GM21528 (cell line): ENCODE measurements at regions not wholly inside any gene's neighbourhood (a gene's known extent, or its start where the extent isn't known, plus 50 kb on each side); places are given as distances from the start of the nearest gene placed in this dataset.

Experiments used
- ATAC-seq: cut with Tn5 transposase; IDR thresholded peaks from one replicate; pipeline ENCODE4 v1.9.1; 2021; ENCODE audit warnings: mild to moderate bottlenecking, moderate library complexity; ENCODE audit not compliant: unreplicated experiment, low FRiP score

DNA sequence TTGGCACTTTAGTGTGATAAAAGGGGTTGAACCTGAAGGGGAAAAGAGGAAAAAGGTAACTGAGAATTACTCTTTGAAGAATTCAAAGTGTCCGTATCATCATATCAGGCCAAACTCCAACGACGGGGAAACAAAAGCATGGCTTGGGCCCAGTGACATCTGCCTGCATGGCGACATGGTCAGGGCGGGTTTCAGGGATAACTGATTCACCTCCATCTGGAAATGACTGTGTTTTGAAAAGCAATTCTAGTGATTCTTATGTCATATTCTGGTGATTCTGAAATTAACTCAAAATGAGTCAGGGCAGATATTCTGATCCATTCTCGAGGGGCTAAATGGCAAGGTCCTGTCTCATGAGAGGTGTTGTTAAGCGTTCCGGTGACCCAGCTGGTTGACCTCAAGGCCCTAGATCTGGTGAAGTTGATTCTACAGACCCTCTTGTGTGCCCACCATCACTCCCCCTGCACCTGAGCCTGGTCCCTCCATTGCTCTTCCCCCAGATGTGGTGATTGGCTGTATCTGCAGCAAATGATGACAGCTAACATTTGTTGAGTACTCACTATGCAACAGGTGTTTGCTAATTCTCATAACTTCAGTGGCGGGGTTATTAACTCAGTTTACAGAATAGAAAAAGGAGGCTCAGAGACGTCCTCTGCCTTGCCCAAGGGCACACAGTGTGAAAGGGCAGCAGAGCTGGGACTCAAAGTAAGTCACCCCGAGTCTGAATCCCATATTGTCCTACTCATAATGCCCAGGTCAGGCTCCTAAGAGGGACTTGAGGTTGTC is 251.8 kb downstream of the MAF start:
- no peak for ATAC-seq

DNA sequence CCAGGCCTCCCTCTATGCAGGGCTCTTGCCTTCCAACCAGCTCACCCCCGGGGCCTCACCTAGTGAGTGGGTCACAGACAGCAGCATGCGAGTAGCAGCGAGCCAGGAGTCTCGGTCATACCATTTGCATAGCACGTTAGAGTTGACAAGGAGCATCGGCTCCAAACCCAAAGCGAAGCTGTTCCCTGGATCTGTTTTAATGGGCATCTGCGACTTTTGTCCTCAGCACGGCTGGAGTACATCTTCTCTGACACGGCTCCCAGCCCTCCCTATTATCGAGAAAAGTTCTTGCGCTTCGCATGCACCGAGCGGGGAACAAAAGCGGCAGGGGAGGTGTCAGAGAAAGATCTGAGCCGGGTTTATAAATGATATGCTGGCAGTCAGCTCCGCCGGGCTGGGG is 253.3 kb downstream of the MAF start:
- ATAC-seq: no peak

DNA sequence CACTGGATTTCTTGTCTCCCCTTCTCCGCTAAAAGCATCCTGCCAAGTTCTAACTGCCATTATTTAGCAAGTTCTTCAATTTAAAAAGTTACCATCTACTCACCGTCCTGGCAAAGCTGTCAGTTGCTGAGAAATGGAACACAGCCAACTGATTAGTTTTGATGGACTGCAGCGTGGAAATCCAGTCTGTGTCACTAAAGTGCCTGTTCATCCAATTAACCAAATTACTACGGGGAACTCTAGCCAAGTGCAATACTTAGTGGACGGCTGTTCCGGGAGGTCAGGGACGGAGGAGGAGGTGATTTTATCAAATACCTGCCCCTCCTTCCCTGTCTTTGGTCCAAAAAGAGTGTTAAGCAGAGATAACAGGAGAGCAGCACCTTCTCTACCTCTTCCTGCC is 260.7 kb downstream of the MAF start:
- no peak for ATAC-seq

DNA sequence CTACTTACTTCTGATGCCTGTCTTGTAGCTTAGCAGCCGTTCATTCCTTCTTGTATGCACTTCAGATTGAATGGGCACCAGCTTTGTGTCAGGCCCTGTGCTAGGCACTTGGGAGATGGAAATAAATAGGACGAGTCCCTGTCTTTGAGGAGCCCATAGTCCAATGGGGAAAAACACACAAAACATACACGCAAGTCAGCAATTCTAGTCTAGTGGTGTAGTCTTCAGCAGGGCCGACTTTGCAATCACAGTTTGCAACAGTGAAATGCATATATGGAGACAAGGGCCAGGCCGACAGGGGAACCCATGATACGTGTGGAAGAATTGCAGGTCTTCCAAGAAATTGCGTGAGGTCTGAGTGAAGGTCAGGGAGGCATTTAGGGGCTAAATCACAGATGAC is 262.6 kb downstream of the MAF start:
- no peak for ATAC-seq

DNA sequence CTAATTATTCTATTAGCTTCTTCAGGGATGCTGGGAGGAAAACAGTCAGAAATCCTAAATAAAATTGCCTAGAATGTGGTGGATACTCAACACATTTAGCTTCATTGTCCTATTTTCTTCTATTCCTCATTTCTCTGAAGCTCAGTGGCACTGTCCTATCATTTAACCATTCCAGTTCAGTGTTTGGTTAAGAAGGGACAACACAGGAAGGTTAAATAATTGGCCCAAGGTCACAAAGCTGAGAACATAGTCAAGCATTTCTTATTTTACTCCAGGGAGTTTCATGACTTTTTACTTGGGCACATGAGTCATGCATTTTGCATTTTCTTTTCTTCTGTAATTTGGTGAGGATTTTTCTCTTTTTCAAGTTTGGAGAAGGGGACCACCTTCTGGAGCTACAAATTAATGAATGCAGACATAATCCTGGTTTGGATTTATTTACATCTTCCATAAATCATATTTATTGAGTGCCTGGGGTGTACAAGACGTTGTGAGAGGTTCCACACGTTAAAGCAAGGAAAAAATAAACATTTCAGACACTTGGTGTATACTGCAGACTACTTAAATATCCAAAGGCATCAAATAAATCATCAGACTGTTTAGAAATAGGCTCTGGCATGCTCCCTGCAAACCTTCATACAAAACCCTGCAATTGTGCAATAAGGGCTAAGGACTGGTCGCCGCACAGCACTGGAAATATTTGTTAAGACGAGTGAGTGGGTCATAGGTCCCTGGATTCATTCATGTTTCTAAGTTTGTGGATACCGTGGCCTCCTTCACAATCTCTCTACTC is 263.9 kb downstream of the MAF start:
- ATAC-seq: no peak

DNA sequence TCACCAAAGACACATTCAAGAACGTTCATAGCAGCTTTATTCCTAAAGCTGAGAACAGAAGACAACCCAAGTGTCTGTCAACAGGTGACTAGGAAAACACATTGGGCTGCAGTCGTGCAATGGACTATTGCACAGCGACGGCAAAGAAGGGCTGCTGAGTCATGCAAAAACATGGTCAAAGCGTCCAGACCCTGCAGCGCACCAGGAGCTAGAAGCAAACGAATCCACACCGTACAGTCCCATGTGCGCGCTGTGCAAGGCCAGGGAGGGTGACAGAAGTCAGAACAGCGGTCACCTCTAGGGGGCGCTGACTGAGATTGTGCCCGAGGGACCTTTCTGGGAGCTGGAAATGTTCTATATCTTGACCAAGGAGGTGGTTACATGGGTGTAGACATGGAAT is 266.4 kb downstream of the MAF start:
- ATAC-seq: no peak

DNA sequence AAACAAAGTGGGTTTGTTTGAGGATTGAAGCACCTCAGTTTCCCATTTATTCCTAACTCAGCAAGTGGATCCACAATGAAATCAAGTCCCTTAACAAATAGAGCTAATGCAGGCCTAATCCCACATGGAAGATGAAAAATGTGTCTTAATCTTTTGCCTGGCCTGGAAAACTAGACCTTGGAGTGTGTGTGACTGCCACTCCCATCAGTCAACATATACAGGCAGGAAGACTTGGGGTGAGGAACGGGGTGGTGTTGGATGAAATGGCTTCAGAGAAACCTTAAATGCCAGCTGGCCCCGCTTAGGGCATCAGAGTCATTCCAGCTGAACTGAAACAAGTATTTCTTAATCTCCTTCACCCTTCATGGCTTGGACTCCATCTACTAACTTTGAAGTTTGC is 269.5 kb downstream of the MAF start:
- no peak for ATAC-seq

DNA sequence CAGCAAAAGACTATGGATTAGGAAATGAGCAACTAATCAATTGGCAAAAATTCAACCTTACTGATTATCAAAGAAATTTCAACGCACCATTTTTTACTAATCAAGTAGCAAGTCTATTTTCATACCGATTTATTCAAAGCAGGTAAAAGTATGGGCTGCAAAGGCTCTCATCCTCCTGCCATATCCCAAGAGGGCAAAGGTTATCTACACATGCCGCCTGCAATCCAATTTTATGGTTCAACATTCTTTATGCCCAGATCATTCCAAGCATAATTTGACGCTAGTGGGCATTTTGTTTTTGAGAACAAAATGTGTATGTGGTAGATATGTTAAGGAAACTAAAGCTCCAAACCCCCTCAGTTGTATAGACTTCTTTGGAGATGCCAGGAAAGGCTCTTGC is 270.6 kb downstream of the MAF start:
- no peak for ATAC-seq

DNA sequence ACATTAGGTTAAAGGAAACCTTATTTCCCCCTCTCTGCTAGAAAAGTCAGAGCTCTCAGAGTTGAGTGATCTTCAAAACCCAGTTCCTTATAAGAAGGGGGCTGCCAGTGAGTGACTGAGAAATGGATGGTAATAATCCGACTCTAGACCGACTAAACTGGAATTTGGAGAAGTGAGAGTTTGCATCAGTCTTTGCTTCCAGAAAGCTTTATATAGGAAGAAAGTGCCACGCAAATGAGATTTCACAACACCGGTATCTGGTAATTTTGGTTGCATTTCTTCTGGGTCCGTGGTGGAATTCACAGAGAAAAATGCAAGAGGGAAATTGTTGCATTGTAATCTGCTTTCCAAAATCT is 271.4 kb downstream of the MAF start:
- ATAC-seq: no peak

DNA sequence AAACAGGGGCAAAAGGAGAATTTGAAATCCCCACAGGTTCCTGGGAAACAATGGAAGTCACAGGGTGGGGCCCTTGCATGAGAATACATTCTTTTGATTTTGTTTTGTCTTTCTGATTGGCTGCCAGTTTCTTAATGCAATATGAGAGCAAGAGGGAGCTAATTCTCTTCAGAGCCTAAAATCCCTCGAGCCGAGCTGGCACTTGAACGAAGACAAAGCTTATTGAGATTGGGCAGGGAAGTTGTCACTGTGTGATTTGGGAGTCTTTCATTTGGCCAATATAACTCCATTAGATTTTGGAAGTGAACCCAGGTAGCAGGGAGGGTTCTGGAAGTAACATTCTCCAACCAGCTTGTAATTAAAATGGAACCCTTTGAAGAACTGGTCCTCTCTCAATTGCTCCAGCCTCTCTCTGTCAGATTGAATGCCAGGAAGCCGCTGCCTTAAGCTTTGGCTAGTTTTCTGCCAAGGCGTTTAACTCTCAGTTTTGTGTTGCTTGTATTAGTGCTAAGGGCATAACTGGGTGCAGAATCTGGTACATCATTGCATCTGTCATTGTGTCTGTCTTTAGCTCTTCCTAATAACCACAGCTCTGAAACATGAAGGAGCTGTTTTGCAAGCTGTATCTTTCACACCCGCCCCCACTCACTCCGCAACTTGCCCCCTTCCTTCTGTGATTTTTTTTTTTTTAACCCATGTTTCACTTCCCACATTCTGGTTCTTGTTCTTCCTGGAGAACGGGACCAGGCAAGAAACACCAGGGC is 272.0 kb downstream of the MAF start:
- ATAC-seq: no peak

DNA sequence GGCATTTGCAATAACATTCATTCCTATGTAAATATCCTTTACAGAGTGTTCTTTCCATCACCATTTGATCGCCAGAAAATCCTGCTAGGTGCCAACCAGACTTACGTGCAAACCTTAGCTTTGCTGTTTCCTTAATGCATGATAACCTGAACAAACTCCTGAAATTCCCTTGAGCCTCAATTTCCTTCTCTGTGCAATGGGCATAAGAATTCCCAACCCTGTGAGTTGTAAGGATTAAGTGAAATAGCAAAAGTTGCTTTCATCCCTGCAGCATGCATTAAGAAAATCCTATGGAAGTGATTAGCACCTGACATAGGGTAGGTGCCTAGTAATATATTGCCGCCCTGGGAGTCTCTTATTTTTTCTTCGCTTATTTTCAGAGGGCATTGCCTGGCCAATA is 272.7 kb downstream of the MAF start:
- no peak for ATAC-seq

DNA sequence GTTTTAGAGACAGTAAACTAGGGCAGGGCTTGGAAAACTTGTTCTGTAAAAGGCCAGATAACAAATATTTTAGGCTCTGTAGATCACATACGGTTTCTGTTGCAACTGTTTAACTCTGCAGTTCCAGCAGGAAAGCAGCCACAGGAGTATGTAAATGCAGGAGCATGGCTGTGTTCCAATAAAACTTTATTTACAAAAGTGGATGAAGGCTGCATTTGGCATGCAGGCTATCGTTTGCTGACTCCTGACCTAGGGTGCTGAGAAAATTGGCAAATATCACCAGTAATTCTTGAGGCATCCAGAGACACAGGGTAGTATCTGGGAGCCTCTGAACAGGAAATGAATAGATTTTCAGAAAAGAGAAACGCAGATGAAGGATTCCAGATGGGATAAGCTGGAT is 274.0 kb downstream of the MAF start:
- ATAC-seq: no peak

DNA sequence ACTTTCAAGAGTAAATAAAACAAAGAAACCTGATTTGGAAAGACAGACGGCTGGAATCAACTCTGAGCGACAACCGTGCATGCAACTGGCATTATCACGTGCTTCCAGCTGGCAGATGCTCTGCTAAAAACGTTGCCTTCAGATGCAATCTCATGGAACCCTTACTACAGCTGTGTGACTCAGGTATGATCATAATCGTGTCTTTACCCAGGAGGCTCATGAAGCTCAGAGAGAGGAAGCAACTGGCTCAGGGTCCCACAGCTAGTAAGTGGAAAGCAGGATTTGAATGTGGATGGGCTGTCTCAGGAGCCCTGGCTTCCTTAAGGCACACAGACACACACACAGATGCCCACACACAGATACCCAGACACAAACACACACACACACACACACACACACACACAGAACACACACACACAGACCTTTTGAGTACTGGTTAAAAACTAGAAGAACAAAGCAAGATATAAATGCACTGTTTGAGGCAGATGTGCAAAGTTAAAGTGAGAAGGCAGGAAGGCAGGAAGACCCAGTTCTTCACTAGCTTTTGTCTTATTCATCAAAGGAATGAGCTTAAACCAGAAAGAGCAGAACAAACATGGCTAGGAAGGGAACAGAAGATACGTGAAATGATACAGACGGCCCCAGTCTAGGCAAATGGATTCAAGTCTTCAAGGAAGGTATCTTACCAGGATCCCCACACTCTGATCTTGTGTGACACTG is 275.2 kb downstream of the MAF start:
- no peak for ATAC-seq

DNA sequence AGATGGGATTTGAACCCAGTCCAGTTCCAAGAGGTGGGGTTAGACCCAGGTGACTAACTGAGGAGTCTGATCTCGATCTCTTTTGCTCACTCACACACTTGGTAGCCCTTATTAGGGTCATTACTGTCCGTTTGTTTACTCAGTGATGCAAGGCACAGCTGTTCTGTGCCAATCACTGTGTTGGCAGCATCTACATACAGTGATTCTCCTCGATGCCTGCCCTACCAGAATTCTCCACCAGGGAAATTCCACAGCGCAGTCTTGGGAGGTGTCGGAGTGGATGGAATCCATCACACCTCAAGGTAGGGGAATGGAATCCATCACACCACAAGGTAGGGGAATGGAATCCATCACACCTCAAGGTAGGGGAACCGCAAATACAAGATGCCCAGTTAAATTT is 279.6 kb downstream of the MAF start:
- ATAC-seq: no peak

DNA sequence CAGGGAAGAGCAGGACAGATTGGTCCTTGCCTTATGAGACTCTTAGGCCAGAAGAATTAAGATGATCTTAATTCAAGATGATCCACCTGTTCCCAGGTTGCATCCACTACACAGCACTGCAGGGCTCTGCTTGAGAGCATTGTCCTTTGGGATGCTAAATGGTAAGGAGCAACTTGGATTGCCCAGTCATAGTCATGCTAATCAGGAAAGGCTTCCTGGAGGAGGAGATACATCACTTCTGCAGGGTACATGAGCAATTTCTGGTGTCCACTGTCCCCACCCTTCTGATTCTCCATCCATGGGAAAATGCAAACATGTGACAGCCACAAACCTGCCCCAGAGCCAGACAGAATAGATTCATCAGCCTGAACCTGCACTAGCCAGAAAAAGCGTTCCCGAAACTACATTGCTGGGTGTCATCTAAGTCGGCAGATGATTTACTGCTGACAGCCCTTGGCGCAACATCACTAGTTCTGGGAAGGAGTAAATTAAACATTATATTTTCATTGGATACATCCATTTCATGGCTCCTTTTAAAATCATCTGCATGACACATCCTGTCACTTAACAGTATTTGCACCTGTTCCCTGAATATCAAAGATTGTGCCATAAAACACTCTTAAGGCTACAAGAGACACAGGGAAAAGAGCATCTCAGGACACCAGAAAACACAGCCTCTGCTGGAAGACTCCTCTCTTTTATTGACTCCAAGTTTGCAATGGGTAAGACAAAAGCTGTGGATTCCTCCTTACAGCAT is 282.2 kb downstream of the MAF start:
- ATAC-seq: no peak

DNA sequence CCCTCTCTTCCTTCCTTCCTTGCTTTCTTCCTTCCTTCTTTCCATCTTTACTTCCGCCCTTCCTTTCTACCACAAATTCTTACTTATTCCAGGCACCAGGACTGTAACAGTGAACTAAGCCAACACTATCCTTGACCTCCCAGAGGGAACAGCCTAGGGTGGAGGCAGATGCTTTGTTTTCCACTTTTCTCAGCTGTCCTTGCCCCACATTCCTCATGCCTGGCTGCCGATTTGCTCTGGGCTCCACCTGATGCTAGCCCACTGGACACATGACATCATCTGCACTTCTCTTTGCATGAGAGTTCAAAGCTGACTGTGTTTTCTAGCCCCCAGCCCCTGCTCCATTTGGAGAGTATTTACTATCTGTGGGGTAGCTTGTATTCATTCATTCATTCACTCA is 283.0 kb downstream of the MAF start:
- ATAC-seq: no peak

DNA sequence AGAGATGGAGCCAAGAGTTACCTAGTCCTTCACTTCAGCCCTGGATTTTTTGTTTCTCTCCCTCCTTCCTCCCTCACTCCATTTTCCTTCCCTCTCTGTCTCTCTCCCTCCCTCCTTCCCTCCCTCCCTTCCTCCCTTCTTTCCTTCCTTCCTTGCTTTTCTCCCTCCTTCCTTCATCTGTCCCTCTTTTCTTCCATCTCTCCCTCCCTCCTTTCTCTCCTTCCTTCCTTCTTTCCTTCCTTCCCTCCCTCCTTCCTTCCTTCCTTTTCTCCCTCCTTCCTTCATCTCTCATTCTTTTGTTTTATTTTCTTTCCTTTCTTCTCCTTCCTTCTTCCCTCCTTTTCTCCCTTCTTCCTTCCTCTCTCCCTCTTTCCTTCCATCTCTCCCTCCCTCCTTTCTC is 283.5 kb downstream of the MAF start:
- ATAC-seq: no peak

DNA sequence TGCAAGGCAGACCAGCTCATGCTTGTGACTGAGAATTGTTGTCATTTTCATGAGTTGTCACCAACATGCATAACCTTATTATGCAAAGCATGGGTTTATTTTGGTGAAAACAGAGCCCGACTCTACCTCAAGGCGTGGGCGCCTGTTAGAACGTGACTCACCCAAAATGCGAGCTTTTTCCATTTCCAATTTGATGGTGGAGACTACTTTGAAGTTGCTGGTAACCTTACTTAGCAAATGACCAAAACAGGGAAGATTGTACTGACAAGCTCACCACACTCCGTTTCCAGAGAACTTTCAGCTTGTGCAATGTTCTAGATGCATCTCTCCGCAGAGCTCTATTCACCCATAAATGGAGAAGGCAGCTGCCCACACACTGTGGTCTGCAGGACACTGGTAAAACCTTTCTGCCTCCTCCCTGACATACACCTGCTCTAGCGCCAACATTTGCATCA is 284.5 kb downstream of the MAF start:
- ATAC-seq: peak; percentile 94

DNA sequence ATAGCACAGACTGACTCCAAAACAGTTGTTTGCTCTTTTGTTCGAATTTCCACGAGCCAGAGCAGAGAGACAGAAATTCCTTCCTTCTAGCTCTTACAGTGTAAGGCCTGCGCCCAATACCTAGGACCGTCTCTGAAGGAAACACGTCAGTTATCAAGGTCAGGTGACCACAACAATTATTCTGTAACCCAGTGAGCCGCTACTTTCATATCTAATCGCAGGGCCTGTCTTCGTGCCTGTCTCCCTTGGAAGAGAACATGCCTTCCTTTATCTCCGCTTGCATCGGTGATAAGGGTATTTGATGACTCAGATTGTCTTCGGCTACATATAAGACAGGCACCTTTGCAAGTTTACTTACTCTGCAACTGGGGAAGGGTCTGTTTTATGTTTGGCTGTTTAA is 288.0 kb downstream of the MAF start:
- no peak for ATAC-seq

DNA sequence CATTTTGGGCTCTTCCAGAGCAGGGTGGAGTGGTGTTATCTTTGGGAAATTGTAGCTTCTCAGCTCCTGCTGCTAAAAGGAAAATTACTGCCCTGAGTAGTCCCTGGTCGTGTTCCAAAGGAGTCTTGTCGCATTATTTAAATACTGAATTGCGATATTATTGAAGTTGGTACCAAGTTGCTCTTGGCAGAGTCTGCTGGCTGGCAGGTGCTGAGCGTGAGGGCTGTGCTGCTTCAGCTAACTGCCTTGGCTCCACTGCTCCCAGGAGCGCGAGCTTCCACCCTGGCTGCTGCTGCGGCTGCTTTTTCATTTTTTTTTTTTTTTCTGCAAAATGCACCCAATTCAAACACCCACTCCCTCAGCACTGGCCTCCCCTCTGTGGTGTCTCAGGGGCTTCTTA is 289.8 kb downstream of the MAF start:
- ATAC-seq: no peak
